Ishikawa (cell line): ENCODE measurements at regions not wholly inside any gene's neighbourhood (a gene's known extent, or its start where the extent isn't known, plus 50 kb on each side); places are given as distances from the start of the nearest gene placed in this dataset.

Experiments used
- CEBPB ChIP-seq: IDR thresholded peaks from 2 replicates; pipeline ENCODE4 v1.6.1; 2012
- CREB1 ChIP-seq: IDR thresholded peaks from 2 replicates; pipeline ENCODE4 v1.6.1; 2012; ENCODE audit warnings: low read depth
- EGR1 ChIP-seq: IDR thresholded peaks from 2 replicates; pipeline ENCODE4 v1.6.1; 2012
- EP300 ChIP-seq: IDR thresholded peaks from 2 replicates; pipeline ENCODE4 v1.6.1; 2012; ENCODE audit warnings: borderline replicate concordance
- FOXM1 ChIP-seq: IDR thresholded peaks from 2 replicates; pipeline ENCODE4 v1.6.1; 2012; ENCODE audit warnings: low read depth, borderline replicate concordance
- NFIC ChIP-seq: IDR thresholded peaks from 2 replicates; pipeline ENCODE4 v1.6.1; 2012
- RAD21 ChIP-seq: IDR thresholded peaks from 2 replicates; pipeline ENCODE4 v1.6.1; 2012; ENCODE audit warnings: low read depth
- TAF1 ChIP-seq: IDR thresholded peaks from 2 replicates; pipeline ENCODE4 v1.6.1; 2012; ENCODE audit warnings: low read depth, mild to moderate bottlenecking
- TCF12 ChIP-seq: IDR thresholded peaks from 2 replicates; pipeline ENCODE4 v1.6.1; 2012; ENCODE audit warnings: low read depth
- TEAD4 ChIP-seq: IDR thresholded peaks from 2 replicates; pipeline ENCODE4 v1.6.1; 2012
- USF1 ChIP-seq: IDR thresholded peaks from 2 replicates; pipeline ENCODE4 v1.6.1; 2012
- YY1 ChIP-seq: IDR thresholded peaks from 2 replicates; pipeline ENCODE4 v1.6.1; 2012; ENCODE audit warnings: low read depth
- ZBTB7A ChIP-seq: IDR thresholded peaks from 2 replicates; pipeline ENCODE4 v1.6.1; 2012; ENCODE audit warnings: low read depth
- TF ChIP-seq, protein P1 (sequence below): IDR thresholded peaks from 2 replicates; pipeline ENCODE4 v1.6.1; 2012; ENCODE audit warnings: low read depth, mild to moderate bottlenecking
- TF ChIP-seq, protein P2 (sequence below): IDR thresholded peaks from 2 replicates; pipeline ENCODE4 v1.6.1; 2012

DNA sequence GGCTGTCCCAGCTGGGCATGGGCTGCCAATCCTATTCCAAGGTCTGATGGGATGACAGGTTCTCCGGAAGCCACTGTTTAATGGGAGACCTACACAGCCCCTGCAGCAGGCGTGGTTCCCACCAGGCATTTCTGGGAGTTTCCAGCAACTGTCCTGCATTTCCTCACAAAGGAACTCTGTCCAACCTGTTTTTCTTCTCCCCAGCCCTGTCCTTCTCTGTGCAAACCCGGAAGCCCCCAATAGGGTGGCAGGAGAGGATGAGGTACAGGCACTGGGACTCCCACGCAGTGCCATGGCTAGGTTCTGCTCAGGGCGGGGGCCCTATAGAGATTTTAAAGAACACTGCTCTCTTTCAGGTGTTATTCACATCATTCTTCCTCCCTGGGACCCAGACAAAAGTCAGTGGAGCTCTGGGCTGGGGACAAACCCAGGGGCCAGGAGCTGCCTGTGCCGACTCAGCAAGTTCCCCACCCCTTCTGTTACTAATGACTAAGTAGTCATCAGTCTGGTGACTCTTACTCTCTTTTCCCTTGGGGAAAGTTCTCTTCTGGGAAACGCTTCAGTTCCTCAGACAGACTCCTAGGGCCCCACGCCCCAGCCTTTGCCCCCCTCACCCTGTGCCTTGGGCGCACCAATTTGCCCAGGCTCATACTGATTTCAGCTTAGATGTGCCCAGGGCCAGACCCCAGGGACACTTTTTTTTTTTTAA is 97.7 kb downstream of the CD47 start:
- TF ChIP-seq TAF1 (no peak), YY1 (no peak), CEBPB (no peak)

DNA sequence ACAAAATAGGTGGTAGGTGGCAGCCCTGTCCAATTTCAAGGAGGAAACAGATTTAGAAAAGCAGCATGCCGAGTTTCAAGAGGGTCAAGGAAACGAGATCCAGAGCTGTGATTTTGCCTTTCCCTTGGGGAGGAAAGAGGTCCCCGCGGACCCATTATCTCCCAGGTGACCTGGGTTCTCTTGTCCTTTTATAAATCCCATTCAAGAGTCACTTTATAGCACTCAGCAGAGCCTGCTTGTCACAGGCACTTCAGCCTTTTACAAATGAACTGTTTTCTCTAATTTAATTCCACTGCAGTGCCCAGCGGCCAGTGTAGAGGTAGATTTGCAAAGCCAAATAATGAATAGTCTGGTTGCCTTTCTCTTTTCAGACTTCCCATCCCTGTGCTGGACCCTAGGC is 99.9 kb downstream of the CD47 start:
- TF ChIP-seq USF1 (no peak), TCF12 (no peak), EP300 (no peak), YY1 (no peak), RAD21 (no peak), TEAD4 (no peak), CEBPB (no peak), NFIC (no peak), FOXM1 (no peak), EGR1 (no peak), ZBTB7A (no peak), TAF1 (no peak), CREB1 (no peak)
- TF ChIP-seq, protein P1, sequence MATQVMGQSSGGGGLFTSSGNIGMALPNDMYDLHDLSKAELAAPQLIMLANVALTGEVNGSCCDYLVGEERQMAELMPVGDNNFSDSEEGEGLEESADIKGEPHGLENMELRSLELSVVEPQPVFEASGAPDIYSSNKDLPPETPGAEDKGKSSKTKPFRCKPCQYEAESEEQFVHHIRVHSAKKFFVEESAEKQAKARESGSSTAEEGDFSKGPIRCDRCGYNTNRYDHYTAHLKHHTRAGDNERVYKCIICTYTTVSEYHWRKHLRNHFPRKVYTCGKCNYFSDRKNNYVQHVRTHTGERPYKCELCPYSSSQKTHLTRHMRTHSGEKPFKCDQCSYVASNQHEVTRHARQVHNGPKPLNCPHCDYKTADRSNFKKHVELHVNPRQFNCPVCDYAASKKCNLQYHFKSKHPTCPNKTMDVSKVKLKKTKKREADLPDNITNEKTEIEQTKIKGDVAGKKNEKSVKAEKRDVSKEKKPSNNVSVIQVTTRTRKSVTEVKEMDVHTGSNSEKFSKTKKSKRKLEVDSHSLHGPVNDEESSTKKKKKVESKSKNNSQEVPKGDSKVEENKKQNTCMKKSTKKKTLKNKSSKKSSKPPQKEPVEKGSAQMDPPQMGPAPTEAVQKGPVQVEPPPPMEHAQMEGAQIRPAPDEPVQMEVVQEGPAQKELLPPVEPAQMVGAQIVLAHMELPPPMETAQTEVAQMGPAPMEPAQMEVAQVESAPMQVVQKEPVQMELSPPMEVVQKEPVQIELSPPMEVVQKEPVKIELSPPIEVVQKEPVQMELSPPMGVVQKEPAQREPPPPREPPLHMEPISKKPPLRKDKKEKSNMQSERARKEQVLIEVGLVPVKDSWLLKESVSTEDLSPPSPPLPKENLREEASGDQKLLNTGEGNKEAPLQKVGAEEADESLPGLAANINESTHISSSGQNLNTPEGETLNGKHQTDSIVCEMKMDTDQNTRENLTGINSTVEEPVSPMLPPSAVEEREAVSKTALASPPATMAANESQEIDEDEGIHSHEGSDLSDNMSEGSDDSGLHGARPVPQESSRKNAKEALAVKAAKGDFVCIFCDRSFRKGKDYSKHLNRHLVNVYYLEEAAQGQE = no peak
- TF ChIP-seq, protein P2, sequence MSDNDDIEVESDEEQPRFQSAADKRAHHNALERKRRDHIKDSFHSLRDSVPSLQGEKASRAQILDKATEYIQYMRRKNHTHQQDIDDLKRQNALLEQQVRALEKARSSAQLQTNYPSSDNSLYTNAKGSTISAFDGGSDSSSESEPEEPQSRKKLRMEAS = no peak

DNA sequence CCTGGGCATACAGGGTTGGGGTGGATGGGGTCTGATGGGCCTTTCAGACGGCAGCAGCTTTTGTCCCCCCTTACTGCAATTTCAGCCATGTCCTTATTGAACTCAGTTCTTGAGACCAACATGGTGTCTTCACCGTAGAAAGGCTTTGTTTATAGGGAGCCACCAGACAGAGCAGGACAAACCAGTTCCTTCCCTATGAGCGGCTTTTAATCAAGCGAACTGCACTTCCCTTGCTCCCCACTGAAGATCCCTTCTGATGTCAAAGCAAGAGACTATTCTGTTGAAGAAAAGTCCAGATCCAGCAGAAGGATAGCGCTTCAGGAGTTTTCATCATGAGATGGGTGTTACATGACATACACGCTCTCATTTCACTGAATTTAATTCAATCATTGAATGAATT is 100.4 kb downstream of the CD47 start:
- no peak for TF ChIP-seq EGR1
- TF ChIP-seq TCF12 = no peak
- no peak for TF ChIP-seq TEAD4
- TF ChIP-seq CEBPB = no peak

DNA sequence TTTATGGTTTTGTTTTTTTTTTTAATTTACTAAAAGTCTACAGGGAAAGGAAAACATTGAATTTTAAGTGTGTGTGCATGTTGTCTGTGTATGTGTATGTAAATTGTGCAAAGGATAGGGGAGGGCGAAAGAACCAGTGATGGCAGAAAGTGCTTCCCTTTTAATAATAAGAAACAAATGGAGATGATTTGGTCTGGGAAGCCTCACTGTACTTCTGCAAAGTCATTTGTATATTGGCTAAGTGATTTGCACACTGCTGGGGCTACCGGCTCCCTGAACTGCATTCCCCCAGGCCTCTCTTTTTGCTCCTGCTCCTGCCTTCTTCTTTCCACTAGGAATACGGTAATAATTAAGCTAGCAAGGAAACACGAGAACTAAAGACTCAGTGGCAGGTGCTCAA is 101.2 kb downstream of the CD47 start:
- TF ChIP-seq, protein P2 = no peak
- TF ChIP-seq, protein P1 = no peak
- TF ChIP-seq EP300 (no peak), YY1 (no peak), ZBTB7A (no peak), FOXM1 (no peak)

- TF ChIP-seq EP300 (0 out of 2 replicates have a peak, but pooled peaks have one; percentile 16), FOXM1 (no peak), NFIC (peak; percentile 75)
Measured at GRCh38 chr3:107988460-107989175, 102.2 kb downstream of the CD47 start.

DNA sequence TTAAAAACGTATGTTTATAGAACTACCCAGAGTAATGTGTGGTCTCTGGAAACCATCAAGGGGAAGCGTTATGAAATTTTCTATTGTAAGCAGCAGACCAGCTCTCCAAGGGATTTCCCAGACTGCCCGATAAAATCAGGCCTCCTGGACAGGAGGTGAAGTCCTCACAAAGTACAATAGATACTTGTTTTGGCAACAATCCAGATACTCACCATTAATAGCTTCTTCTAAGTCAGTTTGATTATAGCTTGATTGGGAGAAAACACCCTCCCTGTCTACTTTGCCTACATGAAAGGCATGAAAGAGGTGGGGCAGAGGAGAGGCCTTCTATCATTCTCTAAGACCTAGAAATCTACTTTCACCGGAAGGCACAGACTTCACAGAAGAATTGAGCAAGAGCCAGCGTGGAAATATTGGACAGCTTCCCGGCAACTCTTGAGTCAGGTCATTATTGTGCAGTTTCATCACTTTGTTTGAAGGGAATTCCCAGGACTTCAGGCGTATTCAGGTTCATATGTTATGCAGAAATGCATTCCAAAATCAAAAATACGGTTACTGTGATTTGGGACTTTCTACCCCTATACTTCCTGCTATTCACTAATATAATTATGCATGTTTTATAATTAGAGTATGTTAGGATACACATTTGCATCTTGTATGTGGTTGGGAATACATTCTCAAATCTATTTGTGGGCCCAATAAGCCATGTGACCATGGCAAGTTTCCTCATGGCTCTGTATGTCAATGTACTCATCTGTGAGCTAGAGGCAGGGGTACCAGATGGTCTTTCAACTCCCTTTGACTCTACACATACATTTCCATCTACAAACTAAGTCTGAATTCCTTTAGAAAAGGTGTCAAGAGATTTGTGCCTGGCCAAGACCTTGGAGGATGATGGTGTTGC is 103.5 kb downstream of the CD47 start:
- TF ChIP-seq ZBTB7A (no peak), CREB1 (no peak), TAF1 (no peak), FOXM1 (no peak), TCF12 (peak; percentile 43; the same call in 1 of the 2 replicates), CEBPB (peak; percentile 96), TEAD4 (peak; percentile 44; the same call in 1 of the 2 replicates), EP300 (peak; percentile 50; the same call in 1 of the 2 replicates), USF1 (0 out of 2 replicates have a peak, but pooled peaks have one; percentile 8), NFIC (peak; percentile 82), RAD21 (no peak), YY1 (no peak)
- TF ChIP-seq, protein P2 = peak; percentile 43
- TF ChIP-seq, protein P1 = no peak
